ENCODE measurements at regions not wholly inside any gene's neighbourhood (a gene's known extent, or its start where the extent isn't known, plus 50 kb on each side); places are given as distances from the start of the nearest gene placed in this dataset.
"Not testable (repeated sequence)": the region's sequence is repeated elsewhere in the genome, so short reads cannot be mapped to it uniquely, and the experiment has no call there.

GRCh38 chr4:189697675-189698245 is 242.9 kb upstream of the FRG1 start:
- H3K4me1 ChIP-seq; H3K4me3 ChIP-seq; H3K9me3 ChIP-seq; DNase-seq; H3K27ac ChIP-seq; H3K27me3 ChIP-seq; intact Hi-C loops (cut with DNase I; ENCODE audit: low total_unique reads); H3K36me3 ChIP-seq: not testable (repeated sequence)

DNA sequence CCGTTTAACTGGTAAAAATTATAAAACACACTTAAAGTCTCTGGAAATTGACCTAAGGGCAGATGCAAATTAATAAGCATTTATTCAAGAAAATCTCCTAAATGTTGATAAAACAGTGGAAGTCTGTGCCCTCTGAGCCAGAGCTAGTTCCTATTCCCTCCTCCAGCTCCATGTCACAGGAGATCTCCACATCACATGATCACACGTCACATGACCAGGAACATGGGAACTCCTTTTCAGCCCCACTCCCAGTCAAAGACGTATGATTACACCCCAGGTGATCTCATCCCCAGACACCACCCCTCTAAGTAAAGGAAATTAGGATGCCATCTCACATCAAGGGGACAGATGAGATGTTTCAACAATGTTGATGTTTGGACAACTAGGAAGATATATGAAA is 237.7 kb upstream of the FRG1 start:
- intact Hi-C loops (cut with DNase I; ENCODE audit: low total_unique reads); H3K4me1 ChIP-seq; H3K36me3 ChIP-seq: not testable (repeated sequence)

GRCh38 chr4:189706821-189707220 is 233.9 kb upstream of the FRG1 start:
- H3K36me3 ChIP-seq; intact Hi-C loops (cut with DNase I; ENCODE audit: low total_unique reads); DNase-seq; H3K27ac ChIP-seq; H3K27me3 ChIP-seq; H3K9me3 ChIP-seq; H3K4me1 ChIP-seq; H3K4me3 ChIP-seq: not testable (repeated sequence)

More for the DNA sequence above, 237.7 kb upstream of the FRG1 start:
- not testable (repeated sequence) for H3K9me3 ChIP-seq, H3K27ac ChIP-seq, DNase-seq, H3K27me3 ChIP-seq, H3K4me3 ChIP-seq

DNA sequence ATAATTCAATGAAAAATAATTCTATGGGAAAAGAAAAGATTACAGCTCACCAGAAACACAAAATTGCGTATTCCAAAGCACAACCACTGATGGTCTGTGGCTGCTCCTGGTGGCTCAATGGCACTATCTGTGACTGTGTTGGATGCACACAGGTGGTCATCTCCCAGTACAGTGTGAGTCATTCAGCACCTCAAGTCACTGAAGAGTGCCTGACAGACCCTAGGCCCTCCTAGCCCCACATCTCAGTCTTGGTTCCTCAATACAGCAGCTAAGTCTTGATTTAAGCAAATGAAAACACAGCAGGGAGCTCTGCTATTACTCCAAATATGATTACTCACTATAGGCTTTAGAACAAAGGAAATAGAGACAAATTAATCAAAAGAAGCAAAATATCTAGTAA is 233.4 kb upstream of the FRG1 start:
- H3K4me1 ChIP-seq; H3K36me3 ChIP-seq; H3K27me3 ChIP-seq; H3K9me3 ChIP-seq; DNase-seq; H3K4me3 ChIP-seq; intact Hi-C loops (cut with DNase I; ENCODE audit: low total_unique reads); H3K27ac ChIP-seq: not testable (repeated sequence)

DNA sequence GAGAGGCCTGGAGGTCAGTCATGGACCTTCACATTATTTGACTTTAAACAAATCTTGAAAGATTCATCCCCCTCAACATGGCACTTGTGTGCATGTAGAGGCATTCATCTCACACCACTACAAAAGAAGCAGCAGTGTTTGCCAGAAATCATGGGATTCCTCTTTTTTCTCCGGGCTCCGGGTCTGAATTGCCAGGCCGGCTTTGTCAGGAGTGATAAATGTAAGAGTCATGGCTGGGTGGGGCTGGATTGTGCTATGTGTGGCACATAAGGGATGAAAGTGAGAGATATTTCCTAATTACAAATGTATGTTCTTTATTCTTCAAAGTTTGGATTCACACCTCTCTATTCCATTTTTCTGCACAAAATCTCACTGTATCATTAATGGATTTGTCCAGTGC is 228.7 kb upstream of the FRG1 start:
- H3K27me3 ChIP-seq; H3K9me3 ChIP-seq; H3K4me3 ChIP-seq; H3K4me1 ChIP-seq; H3K27ac ChIP-seq; DNase-seq; H3K36me3 ChIP-seq; intact Hi-C loops (cut with DNase I; ENCODE audit: low total_unique reads): not testable (repeated sequence)

GRCh38 chr4:189721016-189721993 is 219.4 kb upstream of the FRG1 start:
- intact Hi-C loops (cut with DNase I; ENCODE audit: low total_unique reads); H3K27ac ChIP-seq; H3K4me3 ChIP-seq; H3K36me3 ChIP-seq; DNase-seq; H3K9me3 ChIP-seq; H3K27me3 ChIP-seq; H3K4me1 ChIP-seq: not testable (repeated sequence)

DNA sequence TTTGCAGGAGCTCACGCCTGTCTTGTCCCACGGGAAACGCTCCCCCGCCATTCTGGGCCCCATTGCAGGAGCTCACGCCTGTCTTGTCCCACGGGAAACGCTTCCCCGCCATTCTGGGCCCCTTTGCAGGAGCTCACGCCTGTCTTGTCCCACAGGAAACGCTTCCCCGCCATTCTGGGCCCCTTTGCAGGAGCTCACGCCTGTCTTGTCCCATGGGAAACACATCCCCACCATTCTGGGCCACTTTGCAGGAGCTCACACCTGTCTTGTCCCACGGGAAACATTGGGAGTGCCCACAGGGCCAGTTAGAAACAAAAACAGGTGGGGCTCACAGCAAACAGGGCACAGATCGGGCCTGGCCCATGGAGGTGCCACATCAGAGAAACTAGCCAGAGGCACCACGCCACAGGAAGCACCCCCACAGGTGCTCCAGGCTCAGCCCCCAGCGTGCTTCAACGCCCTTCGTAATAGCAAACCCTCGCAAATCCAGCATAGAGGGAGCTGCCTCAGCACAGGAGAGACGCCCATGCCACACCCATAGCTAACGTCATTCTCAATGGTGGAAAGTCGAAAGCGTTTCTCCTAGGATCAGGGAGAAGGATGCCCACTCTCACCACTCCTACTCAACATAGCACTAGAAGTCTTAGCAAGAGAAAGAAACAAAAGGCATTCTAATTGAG is 218.2 kb upstream of the FRG1 start:
- H3K4me1 ChIP-seq; DNase-seq; intact Hi-C loops (cut with DNase I; ENCODE audit: low total_unique reads); H3K9me3 ChIP-seq; H3K4me3 ChIP-seq; H3K27ac ChIP-seq; H3K27me3 ChIP-seq; H3K36me3 ChIP-seq: not testable (repeated sequence)

GRCh38 chr4:189727982-189728638 is 212.6 kb upstream of the FRG1 start:
- H3K4me3 ChIP-seq, result not testable (repeated sequence)

GRCh38 chr4:189731989-189732388 is 208.7 kb upstream of the FRG1 start:
- H3K4me1 ChIP-seq; H3K9me3 ChIP-seq; H3K4me3 ChIP-seq; H3K36me3 ChIP-seq; H3K27me3 ChIP-seq; intact Hi-C loops (cut with DNase I; ENCODE audit: low total_unique reads); DNase-seq; H3K27ac ChIP-seq: not testable (repeated sequence)

More at GRCh38 chr4:189727982-189728638, 212.6 kb upstream of the FRG1 start:
- H3K27ac ChIP-seq; DNase-seq; H3K4me1 ChIP-seq; H3K9me3 ChIP-seq; intact Hi-C loops (cut with DNase I; ENCODE audit: low total_unique reads); H3K27me3 ChIP-seq; H3K36me3 ChIP-seq: not testable (repeated sequence)

- H3K36me3 ChIP-seq; H3K4me3 ChIP-seq; H3K9me3 ChIP-seq; H3K27ac ChIP-seq; DNase-seq; H3K27me3 ChIP-seq; intact Hi-C loops (cut with DNase I; ENCODE audit: low total_unique reads); H3K4me1 ChIP-seq: not testable (repeated sequence)
Measured at GRCh38 chr4:189733507-189733906, 207.2 kb upstream of the FRG1 start.

DNA sequence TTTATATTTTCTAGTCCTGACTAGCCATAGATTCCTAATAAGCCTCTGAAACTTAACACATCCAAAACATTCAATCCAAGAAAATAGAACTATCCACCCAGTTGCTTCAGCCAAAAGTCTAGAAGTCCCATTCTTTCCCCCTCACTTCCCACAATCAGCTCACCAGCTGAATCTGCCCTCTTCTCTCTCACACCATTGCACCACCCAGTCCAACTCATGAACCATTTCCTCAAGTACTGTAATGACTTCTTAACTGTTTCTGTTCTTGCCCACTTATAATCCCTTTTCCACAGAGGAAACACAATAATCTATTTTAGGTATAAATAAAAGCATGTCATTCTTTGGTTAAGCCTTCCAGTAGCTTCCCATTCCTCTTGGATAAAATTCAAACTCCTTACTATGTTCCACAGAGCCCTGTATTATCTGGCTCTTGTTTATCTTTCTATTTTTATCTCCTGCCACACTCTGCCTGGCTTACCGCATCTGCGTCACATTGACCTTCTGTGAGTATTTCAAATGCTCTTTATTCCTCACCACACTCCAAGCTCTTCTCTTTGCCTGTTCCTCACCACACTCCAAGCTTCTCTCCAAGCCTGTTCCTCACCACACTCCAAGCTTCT is 205.9 kb upstream of the FRG1 start:
- H3K9me3 ChIP-seq; H3K4me1 ChIP-seq; H3K4me3 ChIP-seq; intact Hi-C loops (cut with DNase I; ENCODE audit: low total_unique reads); H3K27me3 ChIP-seq; H3K36me3 ChIP-seq; DNase-seq; H3K27ac ChIP-seq: not testable (repeated sequence)

GRCh38 chr4:189736656-189737055 is 204.0 kb upstream of the FRG1 start:
- H3K27ac ChIP-seq; H3K4me3 ChIP-seq; H3K27me3 ChIP-seq; H3K4me1 ChIP-seq; H3K9me3 ChIP-seq; intact Hi-C loops (cut with DNase I; ENCODE audit: low total_unique reads); DNase-seq; H3K36me3 ChIP-seq: not testable (repeated sequence)

DNA sequence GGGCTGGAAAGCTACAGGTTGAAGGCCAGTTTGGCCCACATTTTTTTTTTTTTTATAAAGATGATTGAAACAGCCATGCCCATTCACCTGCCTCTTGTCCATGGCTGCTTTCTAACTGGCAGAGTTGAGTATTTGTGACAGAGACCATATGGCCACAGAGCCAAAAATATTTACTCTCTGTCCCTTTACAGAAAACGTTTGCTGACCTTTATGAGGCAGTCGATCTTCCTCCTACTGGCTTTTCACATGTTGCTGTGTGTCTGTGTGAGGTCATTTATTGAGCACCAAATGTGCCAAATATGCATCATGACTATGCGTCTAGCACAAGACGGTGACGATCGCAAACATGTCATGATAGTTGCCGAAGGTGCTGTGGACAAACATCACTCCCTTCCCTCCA is 200.6 kb upstream of the FRG1 start:
- H3K36me3 ChIP-seq; intact Hi-C loops (cut with DNase I; ENCODE audit: low total_unique reads); H3K4me3 ChIP-seq; H3K27ac ChIP-seq; H3K27me3 ChIP-seq; DNase-seq; H3K9me3 ChIP-seq; H3K4me1 ChIP-seq: not testable (repeated sequence)
